ENCODE measurements at regions not wholly inside any gene's neighbourhood (a gene's known extent, or its start where the extent isn't known, plus 50 kb on each side); places are given as distances from the start of the nearest gene placed in this dataset.

DNA sequence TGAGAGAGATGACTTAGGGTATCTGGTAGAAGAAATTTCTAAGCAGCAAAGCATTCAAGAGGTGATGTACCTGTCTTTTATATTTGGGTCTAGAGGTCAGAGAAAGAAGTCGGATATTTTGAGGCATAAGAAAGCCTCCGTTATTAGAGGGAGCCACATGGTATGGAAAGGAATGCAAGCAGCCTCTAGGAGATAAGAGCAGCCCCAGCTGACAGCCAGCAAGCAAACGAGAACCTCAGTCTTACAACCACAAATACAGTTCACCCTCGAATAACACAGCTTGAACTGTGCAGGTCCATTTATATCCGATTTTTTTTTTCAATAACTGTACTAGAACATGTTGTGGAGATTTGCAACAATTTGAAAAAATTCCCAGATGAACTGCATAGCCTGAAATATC lies 190.7 kb upstream of the VGLL2 start:
- 32% methylated on average over 5 of the region's 5 CpGs for WGBS
- DNase-seq (ENCODE audit: low spot score), result no peak
- no peaks in the 10 kb centered on the region for H3K36me3 ChIP-seq

DNA sequence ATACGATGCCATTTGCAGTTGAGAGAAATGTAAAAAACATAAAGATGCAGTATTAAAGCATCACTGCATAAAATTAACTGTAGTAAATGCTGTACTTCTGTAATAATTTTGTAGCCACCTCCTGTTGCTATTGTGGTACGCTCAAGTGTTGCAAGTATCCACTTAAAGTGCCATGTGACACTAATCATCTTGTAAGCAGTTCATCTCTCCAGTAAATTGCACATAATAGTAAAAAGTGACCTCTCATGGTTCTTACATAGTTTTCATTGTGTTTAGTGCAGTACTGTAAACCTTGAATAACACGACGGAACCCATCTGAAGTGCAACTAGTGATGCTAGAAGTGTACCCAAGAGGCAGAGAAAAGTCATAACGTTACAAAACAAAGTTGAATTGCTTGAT lies 190.1 kb upstream of the VGLL2 start:
- H3K36me3 ChIP-seq, result no peaks in the 10 kb centered on the region
- TF ChIP-seq, protein P1, sequence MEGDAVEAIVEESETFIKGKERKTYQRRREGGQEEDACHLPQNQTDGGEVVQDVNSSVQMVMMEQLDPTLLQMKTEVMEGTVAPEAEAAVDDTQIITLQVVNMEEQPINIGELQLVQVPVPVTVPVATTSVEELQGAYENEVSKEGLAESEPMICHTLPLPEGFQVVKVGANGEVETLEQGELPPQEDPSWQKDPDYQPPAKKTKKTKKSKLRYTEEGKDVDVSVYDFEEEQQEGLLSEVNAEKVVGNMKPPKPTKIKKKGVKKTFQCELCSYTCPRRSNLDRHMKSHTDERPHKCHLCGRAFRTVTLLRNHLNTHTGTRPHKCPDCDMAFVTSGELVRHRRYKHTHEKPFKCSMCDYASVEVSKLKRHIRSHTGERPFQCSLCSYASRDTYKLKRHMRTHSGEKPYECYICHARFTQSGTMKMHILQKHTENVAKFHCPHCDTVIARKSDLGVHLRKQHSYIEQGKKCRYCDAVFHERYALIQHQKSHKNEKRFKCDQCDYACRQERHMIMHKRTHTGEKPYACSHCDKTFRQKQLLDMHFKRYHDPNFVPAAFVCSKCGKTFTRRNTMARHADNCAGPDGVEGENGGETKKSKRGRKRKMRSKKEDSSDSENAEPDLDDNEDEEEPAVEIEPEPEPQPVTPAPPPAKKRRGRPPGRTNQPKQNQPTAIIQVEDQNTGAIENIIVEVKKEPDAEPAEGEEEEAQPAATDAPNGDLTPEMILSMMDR (IDR thresholded peaks at IDR 0.05), result no peak
- TF ChIP-seq POLR2AphosphoS5 (IDR thresholded peaks at IDR 0.05) (no peak), POLR2A (IDR thresholded peaks at IDR 0.05) (no peak)
- no peak overlapping the region for H3K4me3 ChIP-seq
- H3K4me1 ChIP-seq (replicated peaks), result no peaks in the 10 kb centered on the region
- peaks cover 3% of the 10 kb centered on the region for H3K27me3 ChIP-seq (replicated peaks; ENCODE audit: insufficient read depth)
- no peak for DNase-seq (ENCODE audit: low spot score)
- H3K9me3 ChIP-seq, result no peaks in the 10 kb centered on the region
- WGBS, result 65% methylated on average over 5 of the region's 5 CpGs
- intact Hi-C loops (cut with DNase I), result no loop called here
- H3K27ac ChIP-seq, result no peak overlapping the region

More for the DNA sequence above, 190.7 kb upstream of the VGLL2 start:
- intact Hi-C loops (cut with DNase I), result no loop called here
- no peak overlapping the region for H3K4me3 ChIP-seq
- H3K9me3 ChIP-seq, result no peaks in the 10 kb centered on the region
- peaks cover 3% of the 10 kb centered on the region for H3K27me3 ChIP-seq (replicated peaks; ENCODE audit: insufficient read depth)
- H3K27ac ChIP-seq, result no peak overlapping the region
- TF ChIP-seq POLR2A (IDR thresholded peaks at IDR 0.05), result no peak
- TF ChIP-seq, protein P1 (IDR thresholded peaks at IDR 0.05), result no peak
- TF ChIP-seq POLR2AphosphoS5 (IDR thresholded peaks at IDR 0.05), result no peak
- no peaks in the 10 kb centered on the region for H3K4me1 ChIP-seq (replicated peaks)

GRCh38 chr6:117076076-117076475 lies 189.3 kb upstream of the VGLL2 start:
- 27% methylated on average over 3 of the region's 3 CpGs for WGBS
- DNase-seq (ENCODE audit: low spot score), result no peak
- TF ChIP-seq POLR2AphosphoS5 (IDR thresholded peaks at IDR 0.05), result no peak
- TF ChIP-seq POLR2A (IDR thresholded peaks at IDR 0.05), result no peak
- TF ChIP-seq, protein P1 (IDR thresholded peaks at IDR 0.05), result no peak

GRCh38 chr6:117077300-117077699 lies 188.1 kb upstream of the VGLL2 start:
- no peak for DNase-seq (ENCODE audit: low spot score)
- no peaks in the 10 kb centered on the region for H3K4me1 ChIP-seq (replicated peaks)
- TF ChIP-seq POLR2A (IDR thresholded peaks at IDR 0.05), result no peak
- TF ChIP-seq, protein P1 (IDR thresholded peaks at IDR 0.05), result no peak
- TF ChIP-seq POLR2AphosphoS5 (IDR thresholded peaks at IDR 0.05), result no peak
- intact Hi-C loops (cut with DNase I), result no loop called here
- H3K27me3 ChIP-seq (replicated peaks; ENCODE audit: insufficient read depth), result peaks cover 3% of the 10 kb centered on the region
- WGBS, result 88% methylated on average over 4 of the region's 4 CpGs
- H3K9me3 ChIP-seq, result no peaks in the 10 kb centered on the region
- no peak overlapping the region for H3K27ac ChIP-seq
- H3K4me3 ChIP-seq, result no peak overlapping the region
- no peaks in the 10 kb centered on the region for H3K36me3 ChIP-seq

More at GRCh38 chr6:117076076-117076475, 189.3 kb upstream of the VGLL2 start:
- intact Hi-C loops (cut with DNase I), result no loop called here
- Histone ChIP-seq H3K4me3 (no peak overlapping the region), H3K9me3 (no peaks in the 10 kb centered on the region), H3K36me3 (no peaks in the 10 kb centered on the region), H3K4me1 (replicated peaks) (no peaks in the 10 kb centered on the region), H3K27ac (no peak overlapping the region), H3K27me3 (replicated peaks; ENCODE audit: insufficient read depth) (peaks cover 3% of the 10 kb centered on the region)

DNA sequence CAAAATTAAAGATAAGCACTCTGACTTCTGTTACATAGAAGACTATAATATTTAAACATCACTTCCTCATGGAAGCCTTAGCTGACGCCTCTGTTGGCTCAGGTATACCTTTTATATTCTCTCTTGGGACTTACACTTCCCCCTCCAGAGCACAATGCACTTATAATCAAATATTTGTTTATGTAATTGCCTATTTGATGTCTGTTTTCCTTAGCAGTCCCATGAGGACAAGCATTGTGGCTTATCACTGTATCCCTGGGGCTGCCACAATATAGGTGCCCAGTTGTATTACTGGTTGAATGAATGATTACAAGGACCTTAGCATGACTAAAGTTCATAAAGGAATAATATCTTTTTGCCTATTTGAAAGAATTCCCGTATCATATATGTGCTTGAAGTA lies 186.7 kb upstream of the VGLL2 start:
- WGBS, result 42% methylated on average over 2 of the region's 2 CpGs

More for the DNA sequence above, 186.7 kb upstream of the VGLL2 start:
- Histone ChIP-seq H3K9me3 (no peaks in the 10 kb centered on the region), H3K4me3 (no peak overlapping the region), H3K36me3 (no peaks in the 10 kb centered on the region), H3K4me1 (replicated peaks) (no peaks in the 10 kb centered on the region), H3K27me3 (replicated peaks; ENCODE audit: insufficient read depth) (peaks cover 3% of the 10 kb centered on the region), H3K27ac (no peak overlapping the region)
- TF ChIP-seq, protein P1 (IDR thresholded peaks at IDR 0.05), result no peak
- TF ChIP-seq POLR2AphosphoS5 (IDR thresholded peaks at IDR 0.05), result no peak
- TF ChIP-seq POLR2A (IDR thresholded peaks at IDR 0.05), result no peak
- intact Hi-C loops (cut with DNase I), result no loop called here
- no peak for DNase-seq (ENCODE audit: low spot score)
